GM12878 (cell line): ENCODE measurements at regions not wholly inside any gene's neighbourhood (a gene's known extent, or its start where the extent isn't known, plus 50 kb on each side); places are given as distances from the start of the nearest gene placed in this dataset.

Experiments
- ATAC-seq: fragments of 200-7000 bp; cut with Tn5 transposase; 3 replicates; pipeline ENCODE4 v1.9.1; 2020; ENCODE audit warnings: mild to moderate bottlenecking, moderate library complexity
- BruUV-seq: library from RNA; stranded (reverse); fragments of 400-500 nt; replicated peaks from 2 replicates; lab custom pipeline; 2021; lab: Mats Ljungman, UMichigan
- CTCF ChIA-PET: fragments of 300-600 bp; sonication (Branson Sonifier 250); formaldehyde crosslinking; extraction: SDS; loops from one replicate; lab custom pipeline; 2021; ENCODE audit warnings: inconsistent platforms; lab: Yijun Ruan, JAX
- POLR2A ChIA-PET: fragments of 350-600 bp; formaldehyde crosslinking; extraction: SDS; loops from one replicate; lab custom pipeline; 2021; ENCODE audit warnings: inconsistent platforms; lab: Charles Lee
- RAD21 ChIA-PET: fragments of 300-600 bp; sonication (Branson Sonifier 250); formaldehyde crosslinking; loops from one replicate; lab custom pipeline; 2023; ENCODE audit warnings: antibody characterized with exemption; ENCODE audit not compliant: unreplicated experiment; lab: Charles Lee
- SMC1A ChIA-PET: fragments of 300-600 bp; sonication (Branson Sonifier 250); formaldehyde crosslinking; loops from one replicate; lab custom pipeline; 2023; ENCODE audit not compliant: unreplicated experiment, uncharacterized antibody; lab: Charles Lee
- DNase-seq: peaks from one replicate; pipeline ENCODE4 v3.0.0-alpha.2; 2011; ENCODE audit warnings: low read depth, low spot score
- FAIRE-seq: peaks from 3 replicates; lab custom pipeline; 2011; peaks lifted over from hg19 to GRCh38; lab: Jason Lieb, UNC
- H2AFZ ChIP-seq: 2 replicates; pipeline ENCODE4 v1.6.0; 2011; ENCODE audit warnings: low read depth, low read length, control low read depth; ENCODE audit not compliant: control insufficient read depth
- H3K27ac ChIP-seq: 2 replicates; pipeline ENCODE4 v1.5.1; 2011; ENCODE audit warnings: control low read depth; ENCODE audit not compliant: control insufficient read depth, insufficient read depth
- H3K27me3 ChIP-seq, 2 experiments: replicated peaks in 1 of 2; 2 replicates each; pipeline versions ENCODE4 v1.6.0 to v1.6.1; 2011; ENCODE audit warnings: low read length in 1 of 2; ENCODE audit not compliant: control insufficient read depth in 2 of 2, insufficient read depth in 2 of 2
- H3K36me3 ChIP-seq, 2 experiments: 2 replicates each; pipeline ENCODE4 v1.5.1; 2011; ENCODE audit warnings: low read length in 1 of 2; ENCODE audit not compliant: control insufficient read depth in 2 of 2, insufficient read depth in 2 of 2
- H3K4me1 ChIP-seq: 2 replicates; pipeline ENCODE4 v1.6.1; 2011; ENCODE audit warnings: mild to moderate bottlenecking, low read length, moderate library complexity, mixed read lengths; ENCODE audit not compliant: control insufficient read depth, insufficient read depth
- H3K4me2 ChIP-seq: 2 replicates; pipeline ENCODE4 v1.6.0; 2011; ENCODE audit warnings: control low read depth; ENCODE audit not compliant: control insufficient read depth, insufficient read depth
- H3K4me3 ChIP-seq: fragments of 200-600 bp; sonication (generic); 2 replicates; pipeline ENCODE4 v1.5.1; 2016
- H3K79me2 ChIP-seq: 2 replicates; pipeline ENCODE4 v1.6.0; 2011; ENCODE audit warnings: low read length; ENCODE audit not compliant: control insufficient read depth, insufficient read depth
- H3K9ac ChIP-seq: 2 replicates; pipeline ENCODE4 v1.8.0; 2011; ENCODE audit warnings: low read length, control low read depth, mixed read lengths; ENCODE audit not compliant: control insufficient read depth, insufficient read depth
- H3K9me3 ChIP-seq: replicated peaks from 3 replicates; pipeline ENCODE4 v1.5.1; 2011; ENCODE audit warnings: mild to moderate bottlenecking, low read length; ENCODE audit not compliant: control insufficient read depth, insufficient read depth
- H4K20me1 ChIP-seq: 2 replicates; pipeline ENCODE4 v1.6.0; 2011; ENCODE audit not compliant: control insufficient read depth, insufficient read depth
- CBX3 ChIP-seq: fragments of 200-600 bp; sonication (generic); IDR thresholded peaks from 2 replicates; pipeline ENCODE4 v1.6.1; 2016; ENCODE audit warnings: low read depth, borderline replicate concordance
- CREM ChIP-seq: IDR thresholded peaks from 2 replicates; pipeline ENCODE4 v1.6.1; 2014; ENCODE audit warnings: antibody characterized with exemption, low read depth
- RELA ChIP-seq: fragments of 450-650 bp; IDR thresholded peaks from 2 replicates; pipeline ENCODE4 v1.8.0; 2014; ENCODE audit warnings: borderline replicate concordance; ENCODE audit not compliant: partially characterized antibody
- RUNX3 ChIP-seq: IDR thresholded peaks from 2 replicates; pipeline ENCODE4 v1.6.1; 2012; ENCODE audit warnings: low read length, inconsistent platforms
- SIN3A ChIP-seq: IDR thresholded peaks from 2 replicates; pipeline ENCODE4 v1.6.1; 2012; ENCODE audit warnings: low read depth, low read length, improper control_type of control experiment
- SUPT20H ChIP-seq: IDR thresholded peaks from 2 replicates; pipeline ENCODE4 v1.6.1; 2011; ENCODE audit warnings: low read depth, mild to moderate bottlenecking, low read length, moderate library complexity, borderline replicate concordance; ENCODE audit not compliant: control insufficient read depth
- TBL1XR1 ChIP-seq: IDR thresholded peaks from 2 replicates; pipeline ENCODE4 v1.6.1; 2012; ENCODE audit warnings: low read depth, low read length, improper control_type of control experiment
- TCF12 ChIP-seq: IDR thresholded peaks from 2 replicates; pipeline ENCODE4 v1.6.1; 2011; ENCODE audit warnings: low read depth, mild to moderate bottlenecking, low read length
- WRNIP1 ChIP-seq: IDR thresholded peaks from 2 replicates; pipeline ENCODE4 v1.6.1; 2011; ENCODE audit warnings: low read depth, low read length, improper control_type of control experiment, borderline replicate concordance
- WGBS: methylation state at CpG from one replicate; pipeline ENCODE4 v1.1.6; 2016; ENCODE audit warnings: low lambda C conversion rate; ENCODE audit not compliant: insufficient replicate concordance, insufficient coverage; ENCODE audit errors: missing lambda C conversion rate; 5-methylcytosine and 5-hydroxymethylcytosine counted together
- in situ Hi-C: fragments of 300-500 bp; cut with MboI; formaldehyde crosslinking; loops from 9 replicates; pipeline ENCODE4 v1.14.3; 2018; ENCODE audit warnings: mixed read lengths
- intact Hi-C: fragments of 100-400 bp; cut with micrococcal nuclease; formaldehyde crosslinking; loops from one replicate; pipeline ENCODE4 v1.14.2; 2022; ENCODE audit not compliant: unreplicated experiment
- TF ChIP-seq, protein P1 (sequence below): fragments of 450-650 bp; IDR thresholded peaks from 2 replicates; pipeline ENCODE4 v1.6.1; 2018; ENCODE audit warnings: mild to moderate bottlenecking, low read depth, moderate library complexity; ENCODE audit not compliant: partially characterized antibody
- TF ChIP-seq, protein P2 (sequence below): fragments of 450-650 bp; conservative IDR thresholded peaks from 2 replicates; pipeline ENCODE4 v1.6.1; 2017; ENCODE audit warnings: mild to moderate bottlenecking, moderate library complexity

DNA sequence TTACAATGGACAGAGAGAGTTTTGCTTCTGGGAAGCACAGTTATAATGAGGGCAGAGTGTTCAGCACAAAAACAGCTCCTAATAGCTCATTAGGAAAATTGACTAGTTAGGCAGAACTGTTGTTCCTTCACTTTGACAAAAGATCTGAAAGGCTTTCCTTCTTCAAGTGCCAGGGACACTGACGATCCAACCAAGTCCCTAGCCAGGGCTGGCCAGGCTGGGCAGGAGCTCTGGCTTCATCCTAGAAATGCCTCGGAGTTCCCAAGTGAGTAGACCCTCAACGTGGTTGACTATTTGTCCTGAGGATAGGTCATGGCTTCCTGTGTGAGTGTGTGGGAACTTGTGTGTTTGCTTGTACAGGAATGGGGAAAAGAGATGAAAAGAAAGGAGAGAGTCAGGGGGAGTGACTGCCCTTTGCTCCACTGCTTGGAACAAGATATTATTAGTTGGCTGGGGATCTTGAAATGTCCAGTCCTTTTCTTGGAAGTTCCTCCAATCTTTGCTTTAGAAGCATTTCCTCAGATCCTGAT is 617.9 kb downstream of the NTRK3 start (continued):
- TF ChIP-seq SUPT20H (no peak), SIN3A (no peak)
- TF ChIP-seq, protein P1, sequence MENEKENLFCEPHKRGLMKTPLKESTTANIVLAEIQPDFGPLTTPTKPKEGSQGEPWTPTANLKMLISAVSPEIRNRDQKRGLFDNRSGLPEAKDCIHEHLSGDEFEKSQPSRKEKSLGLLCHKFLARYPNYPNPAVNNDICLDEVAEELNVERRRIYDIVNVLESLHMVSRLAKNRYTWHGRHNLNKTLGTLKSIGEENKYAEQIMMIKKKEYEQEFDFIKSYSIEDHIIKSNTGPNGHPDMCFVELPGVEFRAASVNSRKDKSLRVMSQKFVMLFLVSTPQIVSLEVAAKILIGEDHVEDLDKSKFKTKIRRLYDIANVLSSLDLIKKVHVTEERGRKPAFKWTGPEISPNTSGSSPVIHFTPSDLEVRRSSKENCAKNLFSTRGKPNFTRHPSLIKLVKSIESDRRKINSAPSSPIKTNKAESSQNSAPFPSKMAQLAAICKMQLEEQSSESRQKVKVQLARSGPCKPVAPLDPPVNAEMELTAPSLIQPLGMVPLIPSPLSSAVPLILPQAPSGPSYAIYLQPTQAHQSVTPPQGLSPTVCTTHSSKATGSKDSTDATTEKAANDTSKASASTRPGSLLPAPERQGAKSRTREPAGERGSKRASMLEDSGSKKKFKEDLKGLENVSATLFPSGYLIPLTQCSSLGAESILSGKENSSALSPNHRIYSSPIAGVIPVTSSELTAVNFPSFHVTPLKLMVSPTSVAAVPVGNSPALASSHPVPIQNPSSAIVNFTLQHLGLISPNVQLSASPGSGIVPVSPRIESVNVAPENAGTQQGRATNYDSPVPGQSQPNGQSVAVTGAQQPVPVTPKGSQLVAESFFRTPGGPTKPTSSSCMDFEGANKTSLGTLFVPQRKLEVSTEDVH = no peak

DNA sequence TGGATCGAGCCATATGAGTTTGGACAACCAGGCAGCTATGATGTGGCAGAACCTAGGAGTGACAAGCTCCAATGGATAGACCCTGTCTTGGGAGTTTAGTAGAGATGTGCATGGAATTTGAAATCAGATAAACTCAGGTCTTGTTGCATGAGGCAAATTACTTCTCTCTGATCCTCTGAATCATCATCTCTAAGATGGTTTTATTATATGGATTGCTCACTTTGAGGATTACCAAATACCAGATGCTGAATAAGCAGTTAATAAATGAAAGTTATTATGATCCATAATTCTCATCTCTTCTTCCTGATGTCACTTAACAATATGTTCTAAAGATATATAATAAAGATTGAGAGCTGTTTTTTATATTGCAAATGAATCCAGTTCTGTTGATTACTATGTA is 622.2 kb downstream of the NTRK3 start:
- ChIA-PET SMC1A (no interaction called here), POLR2A (no interaction called here), RAD21 (no interaction called here), CTCF (no interaction called here)
- no peaks in the 10 kb centered on the region for H3K36me3 ChIP-seq
- H4K20me1 ChIP-seq = no peaks in the 10 kb centered on the region
- no peaks in the 10 kb centered on the region for H3K79me2 ChIP-seq
- no peaks in the 10 kb centered on the region for H3K9me3 ChIP-seq
- no peaks in the 10 kb centered on the region for H3K4me1 ChIP-seq
- H3K27me3 ChIP-seq = no peaks in the 10 kb centered on the region
- TF ChIP-seq RUNX3 (no peak), TCF12 (no peak), TBL1XR1 (no peak), WRNIP1 (no peak), CBX3 (no peak), CREM (no peak), RELA (no peak)
- TF ChIP-seq, protein P2, sequence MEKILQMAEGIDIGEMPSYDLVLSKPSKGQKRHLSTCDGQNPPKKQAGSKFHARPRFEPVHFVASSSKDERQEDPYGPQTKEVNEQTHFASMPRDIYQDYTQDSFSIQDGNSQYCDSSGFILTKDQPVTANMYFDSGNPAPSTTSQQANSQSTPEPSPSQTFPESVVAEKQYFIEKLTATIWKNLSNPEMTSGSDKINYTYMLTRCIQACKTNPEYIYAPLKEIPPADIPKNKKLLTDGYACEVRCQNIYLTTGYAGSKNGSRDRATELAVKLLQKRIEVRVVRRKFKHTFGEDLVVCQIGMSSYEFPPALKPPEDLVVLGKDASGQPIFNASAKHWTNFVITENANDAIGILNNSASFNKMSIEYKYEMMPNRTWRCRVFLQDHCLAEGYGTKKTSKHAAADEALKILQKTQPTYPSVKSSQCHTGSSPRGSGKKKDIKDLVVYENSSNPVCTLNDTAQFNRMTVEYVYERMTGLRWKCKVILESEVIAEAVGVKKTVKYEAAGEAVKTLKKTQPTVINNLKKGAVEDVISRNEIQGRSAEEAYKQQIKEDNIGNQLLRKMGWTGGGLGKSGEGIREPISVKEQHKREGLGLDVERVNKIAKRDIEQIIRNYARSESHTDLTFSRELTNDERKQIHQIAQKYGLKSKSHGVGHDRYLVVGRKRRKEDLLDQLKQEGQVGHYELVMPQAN = no peak
- no peak overlapping the region for H3K4me2 ChIP-seq
- ATAC-seq (no peak), DNase-seq (no peak), FAIRE-seq (no peak)
- in situ Hi-C loops (no loop called here), intact Hi-C loops (no loop called here)
- H2AFZ ChIP-seq = no peak overlapping the region
- 14% methylated on average over 1 of the region's 1 CpG for WGBS
- no peak overlapping the region for H3K4me3 ChIP-seq
- no TSS peak for BruUV-seq
- no peak overlapping the region for H3K27ac ChIP-seq
- H3K9ac ChIP-seq = no peak overlapping the region
